SK-N-SH (cell line): ENCODE measurements at regions not wholly inside any gene's neighbourhood (a gene's known extent, or its start where the extent isn't known, plus 50 kb on each side); places are given as distances from the start of the nearest gene placed in this dataset.

ENCODE experiments used
- CHD2 ChIP-seq: fragments of 150-350 bp; IDR thresholded peaks from 2 replicates; pipeline ENCODE4 v1.6.1; 2018; ENCODE audit warnings: low read length; ENCODE audit not compliant: partially characterized antibody
- CTCF ChIP-seq: fragments of 200-600 bp; sonication (generic); IDR thresholded peaks from 2 replicates; pipeline ENCODE4 v1.6.1; 2017; ENCODE audit warnings: antibody characterized with exemption, mild to moderate bottlenecking, moderate library complexity
- EZH2phosphoT487 ChIP-seq: fragments of 200-600 bp; sonication (generic); IDR thresholded peaks from 2 replicates; pipeline ENCODE4 v1.6.1; 2017; ENCODE audit warnings: low read depth, mixed run types, mild to moderate bottlenecking, antibody characterized with exemption, moderate library complexity, borderline replicate concordance
- GATA2 ChIP-seq: sonication (generic); formaldehyde crosslinking; IDR thresholded peaks from 2 replicates; pipeline ENCODE4 v1.5.0; 2020; ENCODE audit warnings: mild to moderate bottlenecking, missing genetic modification reagents
- IRF3 ChIP-seq: fragments of 150-350 bp; IDR thresholded peaks from 2 replicates; pipeline ENCODE4 v1.6.1; 2016; ENCODE audit warnings: mild to moderate bottlenecking, low read depth, low read length
- MAX ChIP-seq: IDR thresholded peaks from 2 replicates; pipeline ENCODE4 v1.4.0; 2012; ENCODE audit warnings: low read depth
- NRF1 ChIP-seq: IDR thresholded peaks from 2 replicates; pipeline ENCODE4 v1.6.1; 2012; ENCODE audit warnings: low read depth, mild to moderate bottlenecking, low read length
- POLR2AphosphoS5 ChIP-seq: IDR thresholded peaks from 2 replicates; pipeline ENCODE4 v1.6.1; 2012; ENCODE audit warnings: low read depth, low read length
- SMC3 ChIP-seq: IDR thresholded peaks from 2 replicates; pipeline ENCODE4 v1.6.1; 2012; ENCODE audit warnings: low read depth, low read length, improper control_type of control experiment
- TAF1 ChIP-seq: IDR thresholded peaks from 2 replicates; pipeline ENCODE4 v1.6.1; 2012; ENCODE audit warnings: low read depth, mild to moderate bottlenecking, low read length, moderate library complexity, borderline replicate concordance
- USF2 ChIP-seq: fragments of 150-350 bp; IDR thresholded peaks from 2 replicates; pipeline ENCODE4 v1.6.1; 2017; ENCODE audit warnings: antibody characterized with exemption, low read length, low read depth, borderline replicate concordance
- YY1 ChIP-seq: IDR thresholded peaks from 2 replicates; pipeline ENCODE4 v1.4.0; 2012; ENCODE audit warnings: low read depth, mild to moderate bottlenecking

GRCh38 chr5:2165203-2165602 lies 282.5 kb upstream of the IRX4 start:
- TF ChIP-seq USF2, result no peak
- TF ChIP-seq CTCF, result no peak
- no peak for TF ChIP-seq MAX
- no peak for TF ChIP-seq POLR2AphosphoS5
- no peak for TF ChIP-seq YY1
- TF ChIP-seq TAF1, result no peak
- no peak for TF ChIP-seq CHD2
- no peak for TF ChIP-seq GATA2
- no peak for TF ChIP-seq NRF1
- TF ChIP-seq SMC3, result no peak
- TF ChIP-seq IRF3, result no peak
- no peak for TF ChIP-seq EZH2phosphoT487
